GM18508 (cell line): ENCODE measurements at regions not wholly inside any gene's neighbourhood (a gene's known extent, or its start where the extent isn't known, plus 50 kb on each side); places are given as distances from the start of the nearest gene placed in this dataset.
"Not testable (repeated sequence)": the region's sequence is repeated elsewhere in the genome, so short reads cannot be mapped to it uniquely, and the experiment has no call there.

ENCODE experiments used
- ATAC-seq: cut with Tn5 transposase; IDR thresholded peaks from one replicate; pipeline ENCODE4 v1.9.1; 2021; ENCODE audit warnings: moderate number of reproducible peaks; ENCODE audit not compliant: insufficient read depth, unreplicated experiment

- ATAC-seq = no peak
Measured at GRCh38 chr18:39318462-39318861, 1752.9 kb upstream of the CELF4 start.

GRCh38 chr18:39318008-39318407, 1752.4 kb upstream of the CELF4 start:
- ATAC-seq = no peak

GRCh38 chr18:39314595-39314994, 1749.0 kb upstream of the CELF4 start:
- no peak for ATAC-seq

GRCh38 chr18:39313992-39314391, 1748.4 kb upstream of the CELF4 start:
- no peak for ATAC-seq

GRCh38 chr18:39311111-39311712, 1745.6 kb upstream of the CELF4 start:
- ATAC-seq = no peak

- ATAC-seq = not testable (repeated sequence)
Measured at GRCh38 chr18:39308931-39309521, 1743.4 kb upstream of the CELF4 start.

GRCh38 chr18:39305766-39306165, 1740.2 kb upstream of the CELF4 start:
- no peak for ATAC-seq

- ATAC-seq = no peak
Measured at GRCh38 chr18:39302481-39302880, 1736.9 kb upstream of the CELF4 start.

GRCh38 chr18:39299152-39299551, 1733.6 kb upstream of the CELF4 start:
- no peak for ATAC-seq

GRCh38 chr18:39297225-39297624, 1731.6 kb upstream of the CELF4 start:
- no peak for ATAC-seq

- ATAC-seq = no peak
Measured at GRCh38 chr18:39296293-39296888, 1730.8 kb upstream of the CELF4 start.

GRCh38 chr18:39276764-39277163, 1711.2 kb upstream of the CELF4 start:
- ATAC-seq = no peak

- no peak for ATAC-seq
Measured at GRCh38 chr18:39274535-39274934, 1708.9 kb upstream of the CELF4 start.

GRCh38 chr18:39272230-39272629, 1706.6 kb upstream of the CELF4 start:
- no peak for ATAC-seq

- no peak for ATAC-seq
Measured at GRCh38 chr18:39271654-39272053, 1706.1 kb upstream of the CELF4 start.

- ATAC-seq = no peak
Measured at GRCh38 chr18:39260565-39260964, 1695.0 kb upstream of the CELF4 start.

GRCh38 chr18:39259736-39260135, 1694.1 kb upstream of the CELF4 start:
- ATAC-seq = no peak

GRCh38 chr18:39244242-39244641, 1678.6 kb upstream of the CELF4 start:
- ATAC-seq = no peak

GRCh38 chr18:39241534-39241933, 1675.9 kb upstream of the CELF4 start:
- no peak for ATAC-seq

- no peak for ATAC-seq
Measured at GRCh38 chr18:39238981-39239660, 1673.5 kb upstream of the CELF4 start.

GRCh38 chr18:39235118-39235719, 1669.6 kb upstream of the CELF4 start:
- no peak for ATAC-seq
